K562 (cell line): ENCODE measurements at regions not wholly inside any gene's neighbourhood (a gene's known extent, or its start where the extent isn't known, plus 50 kb on each side); places are given as distances from the start of the nearest gene placed in this dataset.

Source experiments
- ATAC-seq: fragments of 200-7000 bp; cut with Tn5 transposase; 3 replicates; pipeline ENCODE4 v1.9.1; 2020; ENCODE audit warnings: moderate library complexity
- BruUV-seq: library from RNA; stranded (reverse); fragments of 400-500 nt; replicated peaks from 2 replicates; lab custom pipeline; 2021; lab: Mats Ljungman, UMichigan
- CTCF ChIA-PET: fragments of 300-600 bp; formaldehyde crosslinking; extraction: SDS; loops from one replicate; lab custom pipeline; 2021; ENCODE audit warnings: low intra/inter-chr PET ratio; lab: Yijun Ruan, JAX
- POLR2A ChIA-PET: fragments of 300-600, 350-650 bp; sonication (Branson Sonifier 250); formaldehyde crosslinking; extraction: SDS; loops from one replicate; lab custom pipeline; 2021; ENCODE audit warnings: antibody characterized with exemption, inconsistent platforms; lab: Yijun Ruan, JAX
- DNase-seq, 4 experiments: peaks; one replicate each; pipeline versions ENCODE4 v3.0.0 to v3.0.0-alpha.2; 2011 to 2018; ENCODE audit warnings: low spot score in 3 of 4, mixed read lengths in 3 of 4; ENCODE audit errors: extremely low read depth in 1 of 4
- FAIRE-seq: peaks from 2 replicates; lab custom pipeline; 2011; peaks lifted over from hg19 to GRCh38; lab: Jason Lieb, UNC
- H2AFZ ChIP-seq: 2 replicates; pipeline ENCODE4 v1.6.0; 2011; ENCODE audit warnings: low read depth, low read length, control low read depth, inconsistent platforms
- H3K27ac ChIP-seq: fragments of 200-600 bp; 3 replicates; pipeline ENCODE4 v1.8.0; 2011; ENCODE audit warnings: low read depth, mild to moderate bottlenecking, control low read depth, inconsistent platforms, low read length, moderate library complexity, mixed read lengths; ENCODE audit errors: extremely low read depth
- H3K27me3 ChIP-seq, 2 experiments: fragments of 300-600 bp in 1 of 2; 2 replicates in 1 of 2; 3 replicates in 1 of 2; pipeline versions ENCODE4 v1.6.0 to v1.8.0; 2011; ENCODE audit warnings: inconsistent platforms in 2 of 2, low read length in 2 of 2, mild to moderate bottlenecking in 1 of 2, mixed read lengths in 1 of 2, moderate library complexity in 1 of 2; ENCODE audit not compliant: control insufficient read depth in 2 of 2, insufficient read depth in 2 of 2
- H3K36me3 ChIP-seq: fragments of 300-600 bp; 3 replicates; pipeline ENCODE4 v1.8.0; 2011; ENCODE audit warnings: mild to moderate bottlenecking, low read length, inconsistent platforms; ENCODE audit not compliant: control insufficient read depth, insufficient read depth
- H3K4me1 ChIP-seq, 2 experiments: fragments of 200-600 bp in 1 of 2; replicated peaks in 1 of 2; 2 replicates in 1 of 2; 3 replicates in 1 of 2; pipeline versions ENCODE4 v1.5.1 to v1.8.0; 2011; ENCODE audit warnings: inconsistent platforms in 2 of 2, low read length in 2 of 2, mild to moderate bottlenecking in 1 of 2, mixed read lengths in 1 of 2, moderate library complexity in 1 of 2; ENCODE audit not compliant: control insufficient read depth in 2 of 2, insufficient read depth in 2 of 2
- H3K4me2 ChIP-seq: 2 replicates; pipeline ENCODE4 v1.6.1; 2011; ENCODE audit warnings: low read length, control low read depth, inconsistent platforms, mixed read lengths; ENCODE audit not compliant: insufficient read depth
- H3K4me3 ChIP-seq: fragments of 200-600 bp; sonication (generic), shearing (Covaris generic); 2 replicates; pipeline ENCODE4 v1.5.1; 2016; ENCODE audit warnings: control low read depth, inconsistent platforms
- H3K79me2 ChIP-seq: fragments of 200-600 bp; 3 replicates; pipeline ENCODE4 v1.8.0; 2011; ENCODE audit warnings: low read length, inconsistent platforms; ENCODE audit not compliant: control insufficient read depth, insufficient read depth
- H3K9ac ChIP-seq, 2 experiments: 2 replicates each; pipeline versions ENCODE4 v1.6.0 to v1.6.1; 2011; ENCODE audit warnings: low read depth in 2 of 2, low read length in 2 of 2, control low read depth in 1 of 2, inconsistent platforms in 1 of 2, mild to moderate bottlenecking in 1 of 2, mixed read lengths in 1 of 2; ENCODE audit not compliant: insufficient read depth in 1 of 2
- H3K9me1 ChIP-seq: one replicate; pipeline ENCODE4 v1.6.0; 2011; ENCODE audit warnings: inconsistent platforms, mild to moderate bottlenecking, low read length, moderate library complexity; ENCODE audit not compliant: control insufficient read depth, insufficient read depth
- H3K9me3 ChIP-seq: replicated peaks from 2 replicates; pipeline ENCODE4 v1.5.1; 2011; ENCODE audit warnings: low read depth, low read length, inconsistent platforms; ENCODE audit not compliant: control insufficient read depth, insufficient read depth
- H4K20me1 ChIP-seq: replicated peaks from 2 replicates; pipeline ENCODE4 v1.6.1; 2011; ENCODE audit warnings: low read length, inconsistent platforms, mixed read lengths; ENCODE audit not compliant: control insufficient read depth, insufficient read depth
- EP400 ChIP-seq: fragments of 450-650 bp; IDR thresholded peaks from 2 replicates; pipeline ENCODE4 v1.6.1; 2017; ENCODE audit warnings: antibody characterized with exemption, mild to moderate bottlenecking, moderate library complexity
- HCFC1 ChIP-seq: IDR thresholded peaks from 2 replicates; pipeline ENCODE4 v1.6.1; 2012; ENCODE audit warnings: low read depth, low read length, improper control_type of control experiment
- HDGF ChIP-seq: fragments of 450-650 bp; IDR thresholded peaks from 2 replicates; pipeline ENCODE4 v1.6.1; 2016
- HNRNPL ChIP-seq: fragments of 200-400 bp; formaldehyde crosslinking; IDR thresholded peaks from 2 replicates; pipeline ENCODE4 v1.6.1; 2017; ENCODE audit warnings: low read depth, mild to moderate bottlenecking, low read length
- MTA1 ChIP-seq: fragments of 450-650 bp; IDR thresholded peaks from 2 replicates; pipeline ENCODE4 v1.6.1; 2017; ENCODE audit warnings: borderline replicate concordance
- PHB ChIP-seq: fragments of 250-450 bp; sonication (Bioruptor Pico); IDR thresholded peaks from 2 replicates; pipeline ENCODE4 v1.5.0; 2021
- RBM25 ChIP-seq: fragments of 200-400 bp; formaldehyde crosslinking; IDR thresholded peaks from 2 replicates; pipeline ENCODE4 v1.6.1; 2018; ENCODE audit warnings: low read length, low read depth, moderate library complexity; ENCODE audit not compliant: severe bottlenecking
- RNF2 ChIP-seq: sonication (generic); IDR thresholded peaks from 2 replicates; pipeline ENCODE4 v1.6.1; 2016
- TCF7 ChIP-seq: sonication (generic); IDR thresholded peaks from 2 replicates; pipeline ENCODE4 v1.6.1; 2016; ENCODE audit warnings: antibody characterized with exemption, borderline replicate concordance
- ZNF134 ChIP-seq: fragments of 250-450 bp; sonication (Bioruptor Pico); conservative IDR thresholded peaks from 2 replicates; pipeline ENCODE4 v1.4.0; 2020
- ZNF77 ChIP-seq: fragments of 250-450 bp; sonication (Bioruptor Pico); IDR thresholded peaks from 2 replicates; pipeline ENCODE4 v1.5.0; 2020
- in situ Hi-C: fragments of 300-500 bp; cut with MboI; formaldehyde crosslinking; loops from 4 replicates; pipeline ENCODE4 v1.15.0; 2018; ENCODE audit warnings: inconsistent platforms, mixed read lengths
- intact Hi-C: fragments of 100-400 bp; cut with micrococcal nuclease; formaldehyde crosslinking; loops from 2 replicates; pipeline ENCODE4 v1.14.2; 2022
- TF ChIP-seq, protein P1 (sequence below): sonication (generic); formaldehyde crosslinking; IDR thresholded peaks from 2 replicates; pipeline ENCODE4 v1.8.0; 2023; ENCODE audit warnings: missing genetic modification reagents, mild to moderate bottlenecking, borderline replicate concordance

DNA sequence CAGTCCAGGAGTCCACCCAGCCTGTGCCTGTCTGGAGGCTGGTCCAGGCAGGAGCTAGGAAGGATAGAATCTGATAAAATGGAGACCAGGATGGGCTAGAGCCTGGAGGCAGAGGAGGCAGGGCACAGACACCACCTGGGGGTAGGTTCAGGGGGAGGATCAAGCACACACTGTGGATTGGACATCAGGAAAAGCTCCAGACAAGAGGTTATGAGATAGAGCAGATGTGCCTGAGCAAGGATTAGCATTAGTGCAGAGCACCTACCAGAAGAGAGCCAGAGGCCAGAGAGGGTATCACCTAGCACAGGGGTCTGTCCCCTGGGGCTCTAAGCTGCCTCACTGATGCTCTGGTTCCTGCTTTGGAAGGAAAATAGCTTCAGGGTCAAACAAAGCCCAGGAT lies 216.7 kb upstream of the ZC3H12A start:
- Histone ChIP-seq H3K9me1 (no peaks in the 10 kb centered on the region), H3K36me3 (no peaks in the 10 kb centered on the region), H3K9me3 (no peaks in the 10 kb centered on the region), H3K9ac (no peak overlapping the region), H2AFZ (no peak overlapping the region), H3K27me3 (peaks cover 0 to 5% of the 10 kb centered on the region in 2 experiments; a peak in 1 of 5 replicates), H3K4me3 (no peak overlapping the region), H3K4me2 (no peak overlapping the region), H3K4me1 (no peaks in the 10 kb centered on the region), H3K27ac (no peak overlapping the region), H3K79me2 (no peaks in the 10 kb centered on the region), H4K20me1 (peaks cover 12% of the 10 kb centered on the region)
- intact Hi-C loops: no loop called here
- in situ Hi-C loops: no loop called here
- ATAC-seq (no peak), FAIRE-seq (no peak), DNase-seq (no peak)
- BruUV-seq: no TSS peak
- TF ChIP-seq PHB (CRISPR knock-in tag) (no peak), RNF2 (no peak), ZNF134 (CRISPR knock-in tag) (no peak), TCF7 (no peak), HCFC1 (no peak), HDGF (no peak), ZNF77 (CRISPR knock-in tag) (no peak), HNRNPL (no peak), EP400 (no peak), RBM25 (no peak), MTA1 (no peak)
- TF ChIP-seq, protein P1, sequence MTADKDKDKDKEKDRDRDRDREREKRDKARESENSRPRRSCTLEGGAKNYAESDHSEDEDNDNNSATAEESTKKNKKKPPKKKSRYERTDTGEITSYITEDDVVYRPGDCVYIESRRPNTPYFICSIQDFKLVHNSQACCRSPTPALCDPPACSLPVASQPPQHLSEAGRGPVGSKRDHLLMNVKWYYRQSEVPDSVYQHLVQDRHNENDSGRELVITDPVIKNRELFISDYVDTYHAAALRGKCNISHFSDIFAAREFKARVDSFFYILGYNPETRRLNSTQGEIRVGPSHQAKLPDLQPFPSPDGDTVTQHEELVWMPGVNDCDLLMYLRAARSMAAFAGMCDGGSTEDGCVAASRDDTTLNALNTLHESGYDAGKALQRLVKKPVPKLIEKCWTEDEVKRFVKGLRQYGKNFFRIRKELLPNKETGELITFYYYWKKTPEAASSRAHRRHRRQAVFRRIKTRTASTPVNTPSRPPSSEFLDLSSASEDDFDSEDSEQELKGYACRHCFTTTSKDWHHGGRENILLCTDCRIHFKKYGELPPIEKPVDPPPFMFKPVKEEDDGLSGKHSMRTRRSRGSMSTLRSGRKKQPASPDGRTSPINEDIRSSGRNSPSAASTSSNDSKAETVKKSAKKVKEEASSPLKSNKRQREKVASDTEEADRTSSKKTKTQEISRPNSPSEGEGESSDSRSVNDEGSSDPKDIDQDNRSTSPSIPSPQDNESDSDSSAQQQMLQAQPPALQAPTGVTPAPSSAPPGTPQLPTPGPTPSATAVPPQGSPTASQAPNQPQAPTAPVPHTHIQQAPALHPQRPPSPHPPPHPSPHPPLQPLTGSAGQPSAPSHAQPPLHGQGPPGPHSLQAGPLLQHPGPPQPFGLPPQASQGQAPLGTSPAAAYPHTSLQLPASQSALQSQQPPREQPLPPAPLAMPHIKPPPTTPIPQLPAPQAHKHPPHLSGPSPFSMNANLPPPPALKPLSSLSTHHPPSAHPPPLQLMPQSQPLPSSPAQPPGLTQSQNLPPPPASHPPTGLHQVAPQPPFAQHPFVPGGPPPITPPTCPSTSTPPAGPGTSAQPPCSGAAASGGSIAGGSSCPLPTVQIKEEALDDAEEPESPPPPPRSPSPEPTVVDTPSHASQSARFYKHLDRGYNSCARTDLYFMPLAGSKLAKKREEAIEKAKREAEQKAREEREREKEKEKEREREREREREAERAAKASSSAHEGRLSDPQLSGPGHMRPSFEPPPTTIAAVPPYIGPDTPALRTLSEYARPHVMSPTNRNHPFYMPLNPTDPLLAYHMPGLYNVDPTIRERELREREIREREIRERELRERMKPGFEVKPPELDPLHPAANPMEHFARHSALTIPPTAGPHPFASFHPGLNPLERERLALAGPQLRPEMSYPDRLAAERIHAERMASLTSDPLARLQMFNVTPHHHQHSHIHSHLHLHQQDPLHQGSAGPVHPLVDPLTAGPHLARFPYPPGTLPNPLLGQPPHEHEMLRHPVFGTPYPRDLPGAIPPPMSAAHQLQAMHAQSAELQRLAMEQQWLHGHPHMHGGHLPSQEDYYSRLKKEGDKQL (CRISPR knock-in tag): no peak
- ChIA-PET CTCF (no interaction called here), POLR2A (interaction anchor here (1.5 kb wide), 1 partner anchor 9 kb away, joined by 4 read pairs; no protein-coding TSS in a partner anchor)
